GM12873 (cell line): ENCODE measurements at regions not wholly inside any gene's neighbourhood (a gene's known extent, or its start where the extent isn't known, plus 50 kb on each side); places are given as distances from the start of the nearest gene placed in this dataset.

Experiments
- CTCF ChIP-seq: IDR thresholded peaks from 2 replicates; pipeline ENCODE4 v1.5.1; 2012; ENCODE audit warnings: low read depth, mild to moderate bottlenecking, moderate library complexity, low read length, control low read depth; ENCODE audit not compliant: insufficient read depth; ENCODE audit errors: missing control alignments

- no peak for TF ChIP-seq CTCF
Observed at GRCh38 chr16:85185303-85186100, 73.2 kb upstream of the CIBAR2 start.

GRCh38 chr16:85187002-85187401 is 74.7 kb upstream of the CIBAR2 start:
- TF ChIP-seq CTCF = no peak

- no peak for TF ChIP-seq CTCF
Observed at GRCh38 chr16:85187447-85187846, 75.2 kb upstream of the CIBAR2 start.

- TF ChIP-seq CTCF = no peak
Observed at GRCh38 chr16:85187886-85188285, 75.6 kb upstream of the CIBAR2 start.

- no peak for TF ChIP-seq CTCF
Observed at GRCh38 chr16:85188822-85189672, 76.8 kb upstream of the CIBAR2 start.

GRCh38 chr16:85190572-85190971 is 78.3 kb upstream of the CIBAR2 start:
- no peak for TF ChIP-seq CTCF

GRCh38 chr16:85191341-85191965 is 79.2 kb upstream of the CIBAR2 start:
- no peak for TF ChIP-seq CTCF
